Osteoblast (primary cell): ENCODE measurements at regions not wholly inside any gene's neighbourhood (a gene's known extent, or its start where the extent isn't known, plus 50 kb on each side); places are given as distances from the start of the nearest gene placed in this dataset.

Experiments
- DNase-seq: peaks from one replicate; pipeline ENCODE4 v3.0.0; 2011; ENCODE audit warnings: low spot score, mixed read lengths; ENCODE audit not compliant: insufficient read length; ENCODE audit errors: missing footprints
- H2AFZ ChIP-seq: 2 replicates; pipeline ENCODE4 v1.6.0; 2011; ENCODE audit warnings: mild to moderate bottlenecking, low read length
- H3K27ac ChIP-seq: 2 replicates; pipeline ENCODE4 v1.5.1; 2011; ENCODE audit warnings: mild to moderate bottlenecking, low read depth, low read length, moderate library complexity
- H3K27me3 ChIP-seq: 2 replicates; pipeline ENCODE4 v1.6.0; 2012; ENCODE audit warnings: mild to moderate bottlenecking, control low read depth, inconsistent platforms, low read length, moderate library complexity; ENCODE audit not compliant: insufficient read depth
- H3K36me3 ChIP-seq: 2 replicates; pipeline ENCODE4 v1.5.1; 2011; ENCODE audit warnings: mild to moderate bottlenecking, low read length, control low read depth, moderate library complexity; ENCODE audit not compliant: insufficient read depth
- H3K4me1 ChIP-seq: 2 replicates; pipeline ENCODE4 v1.5.1; 2011; ENCODE audit warnings: mild to moderate bottlenecking, low read length, control low read depth, moderate library complexity; ENCODE audit not compliant: insufficient read depth
- H3K4me2 ChIP-seq: 2 replicates; pipeline ENCODE4 v1.6.0; 2011; ENCODE audit warnings: mild to moderate bottlenecking, low read length; ENCODE audit not compliant: insufficient read depth
- H3K4me3 ChIP-seq: fragments of 200-600 bp; sonication (generic); 3 replicates; pipeline ENCODE4 v1.5.1; 2012; ENCODE audit warnings: mild to moderate bottlenecking, low read length, inconsistent platforms; ENCODE audit not compliant: insufficient read depth
- H3K79me2 ChIP-seq: 2 replicates; pipeline ENCODE4 v1.6.0; 2012; ENCODE audit warnings: mild to moderate bottlenecking, low read length, control low read depth, inconsistent platforms; ENCODE audit not compliant: insufficient read depth
- H3K9me3 ChIP-seq: 2 replicates; pipeline ENCODE4 v1.5.1; 2011; ENCODE audit warnings: low read depth, low read length, control low read depth
- H4K20me1 ChIP-seq: 2 replicates; pipeline ENCODE4 v1.6.0; 2012; ENCODE audit warnings: mild to moderate bottlenecking, low read length, control low read depth; ENCODE audit not compliant: insufficient read depth
- TF ChIP-seq, protein P1 (sequence below): IDR thresholded peaks from 2 replicates; pipeline ENCODE4 v1.5.1; 2011; ENCODE audit warnings: mild to moderate bottlenecking, low read depth, low read length, moderate library complexity; ENCODE audit errors: extremely low read depth

DNA sequence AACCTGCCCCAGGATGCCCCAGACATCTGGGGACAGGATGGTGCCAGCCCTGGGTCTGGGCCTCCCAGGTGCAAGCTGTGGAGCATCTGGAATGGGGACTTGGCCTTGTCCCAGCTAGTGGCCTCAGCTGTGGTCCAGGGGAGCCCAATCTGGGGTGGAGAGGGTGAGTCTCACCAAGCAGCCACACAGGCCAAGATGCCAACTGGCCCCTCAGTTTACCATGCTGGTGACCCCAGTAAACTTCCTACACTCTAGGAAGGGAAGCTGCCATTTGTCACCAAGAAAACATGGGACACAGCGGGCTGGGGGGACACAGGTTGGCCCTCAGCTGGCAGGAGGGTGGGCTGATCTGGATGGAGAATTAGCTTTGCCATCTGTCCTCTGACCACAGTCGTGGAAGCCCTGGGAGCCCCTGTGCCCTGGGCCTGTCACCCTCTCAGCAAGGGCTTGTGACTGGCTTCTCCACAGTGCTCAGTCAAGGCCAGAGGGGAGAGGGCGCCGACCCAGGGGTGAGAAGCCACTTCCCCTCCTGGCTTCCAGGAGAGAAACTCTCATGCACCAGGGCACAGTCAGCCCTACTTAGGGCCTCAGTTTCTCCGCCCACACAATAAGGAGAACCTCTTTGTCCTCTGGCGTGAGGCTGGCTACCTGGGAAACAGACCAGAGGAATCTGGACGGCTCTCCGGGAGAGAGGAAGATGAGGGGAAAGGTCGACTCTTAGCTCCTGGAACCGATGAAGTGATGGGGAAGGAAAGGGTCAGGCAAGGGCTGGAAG, 126.4 kb upstream of the SMURF2 start:
- peaks cover 2% of the 10 kb centered on the region for H4K20me1 ChIP-seq
- H3K27me3 ChIP-seq, result no peaks in the 10 kb centered on the region
- H2AFZ ChIP-seq, result no peak overlapping the region
- no peaks in the 10 kb centered on the region for H3K9me3 ChIP-seq
- H3K4me3 ChIP-seq, result no peak overlapping the region
- H3K4me1 ChIP-seq, result peaks cover 5% of the 10 kb centered on the region
- H3K36me3 ChIP-seq, result peaks cover 12% of the 10 kb centered on the region
- H3K27ac ChIP-seq, result no peak overlapping the region
- no peak overlapping the region for H3K4me2 ChIP-seq
- no peak for DNase-seq
- no peaks in the 10 kb centered on the region for H3K79me2 ChIP-seq
- TF ChIP-seq, protein P1, sequence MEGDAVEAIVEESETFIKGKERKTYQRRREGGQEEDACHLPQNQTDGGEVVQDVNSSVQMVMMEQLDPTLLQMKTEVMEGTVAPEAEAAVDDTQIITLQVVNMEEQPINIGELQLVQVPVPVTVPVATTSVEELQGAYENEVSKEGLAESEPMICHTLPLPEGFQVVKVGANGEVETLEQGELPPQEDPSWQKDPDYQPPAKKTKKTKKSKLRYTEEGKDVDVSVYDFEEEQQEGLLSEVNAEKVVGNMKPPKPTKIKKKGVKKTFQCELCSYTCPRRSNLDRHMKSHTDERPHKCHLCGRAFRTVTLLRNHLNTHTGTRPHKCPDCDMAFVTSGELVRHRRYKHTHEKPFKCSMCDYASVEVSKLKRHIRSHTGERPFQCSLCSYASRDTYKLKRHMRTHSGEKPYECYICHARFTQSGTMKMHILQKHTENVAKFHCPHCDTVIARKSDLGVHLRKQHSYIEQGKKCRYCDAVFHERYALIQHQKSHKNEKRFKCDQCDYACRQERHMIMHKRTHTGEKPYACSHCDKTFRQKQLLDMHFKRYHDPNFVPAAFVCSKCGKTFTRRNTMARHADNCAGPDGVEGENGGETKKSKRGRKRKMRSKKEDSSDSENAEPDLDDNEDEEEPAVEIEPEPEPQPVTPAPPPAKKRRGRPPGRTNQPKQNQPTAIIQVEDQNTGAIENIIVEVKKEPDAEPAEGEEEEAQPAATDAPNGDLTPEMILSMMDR, result no peak

DNA sequence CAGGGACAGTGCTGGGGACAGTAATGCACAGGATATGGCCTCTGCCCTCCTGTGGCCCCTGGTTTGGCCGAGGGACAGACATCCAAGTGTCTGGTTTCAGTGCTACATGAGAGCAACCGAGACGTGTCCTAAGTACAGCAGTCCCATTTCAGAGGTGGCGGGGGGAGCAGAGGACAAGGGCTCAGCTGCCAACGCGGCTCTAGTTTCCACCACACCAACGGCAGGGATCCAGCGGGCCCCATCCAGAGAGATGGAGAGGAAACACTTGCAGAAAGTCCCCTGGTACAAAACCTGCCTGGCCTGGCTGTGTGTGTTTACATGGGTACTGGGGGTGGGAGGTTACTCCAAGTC, 125.8 kb upstream of the SMURF2 start:
- Histone ChIP-seq H3K36me3 (peaks cover 12% of the 10 kb centered on the region), H3K27ac (no peak overlapping the region), H3K79me2 (no peaks in the 10 kb centered on the region), H3K4me1 (peaks cover 3% of the 10 kb centered on the region), H3K4me2 (no peak overlapping the region), H3K4me3 (no peak overlapping the region), H4K20me1 (peaks cover 5% of the 10 kb centered on the region), H3K9me3 (no peaks in the 10 kb centered on the region), H2AFZ (no peak overlapping the region), H3K27me3 (no peaks in the 10 kb centered on the region)
- TF ChIP-seq, protein P1, result no peak
- DNase-seq, result no peak

DNA sequence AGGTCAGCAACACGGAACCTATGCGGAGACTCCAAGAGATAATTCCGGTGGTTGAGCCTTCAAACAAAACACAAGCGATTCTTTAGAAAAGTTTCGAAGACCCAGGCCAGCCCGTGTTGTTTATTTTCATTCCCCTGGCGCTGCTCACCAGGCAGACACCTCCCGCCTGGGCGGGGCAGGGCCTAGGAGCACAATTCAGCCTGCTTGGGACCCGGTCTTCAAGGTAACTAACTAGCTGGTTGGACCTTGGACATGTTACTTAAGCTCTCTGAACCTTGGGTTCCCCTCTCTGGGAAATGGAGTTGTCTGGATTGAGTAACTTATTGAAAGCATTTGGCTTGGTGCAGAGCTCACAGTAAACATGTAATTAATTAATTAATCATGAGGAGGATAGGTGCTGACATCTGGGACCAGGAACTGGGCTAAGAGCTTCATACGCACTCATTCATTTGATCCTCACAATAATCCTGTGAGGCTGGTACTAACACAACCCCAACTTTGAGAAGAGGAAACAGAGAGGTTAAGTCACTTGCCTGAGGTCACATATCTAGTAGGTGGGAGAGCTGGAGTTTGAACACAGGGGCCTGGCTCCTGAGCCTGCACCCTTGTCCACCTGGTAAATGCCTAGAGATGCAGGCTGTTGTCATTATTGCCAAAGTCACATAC, 125.3 kb upstream of the SMURF2 start:
- Histone ChIP-seq H3K4me1 (no peaks in the 10 kb centered on the region), H3K79me2 (no peaks in the 10 kb centered on the region), H3K9me3 (no peaks in the 10 kb centered on the region), H3K36me3 (peaks cover 12% of the 10 kb centered on the region), H2AFZ (no peak overlapping the region), H3K27ac (no peak overlapping the region), H3K4me3 (no peak overlapping the region), H3K27me3 (no peaks in the 10 kb centered on the region), H4K20me1 (peaks cover 5% of the 10 kb centered on the region), H3K4me2 (no peak overlapping the region)
- DNase-seq, result no peak
- TF ChIP-seq, protein P1, result no peak

DNA sequence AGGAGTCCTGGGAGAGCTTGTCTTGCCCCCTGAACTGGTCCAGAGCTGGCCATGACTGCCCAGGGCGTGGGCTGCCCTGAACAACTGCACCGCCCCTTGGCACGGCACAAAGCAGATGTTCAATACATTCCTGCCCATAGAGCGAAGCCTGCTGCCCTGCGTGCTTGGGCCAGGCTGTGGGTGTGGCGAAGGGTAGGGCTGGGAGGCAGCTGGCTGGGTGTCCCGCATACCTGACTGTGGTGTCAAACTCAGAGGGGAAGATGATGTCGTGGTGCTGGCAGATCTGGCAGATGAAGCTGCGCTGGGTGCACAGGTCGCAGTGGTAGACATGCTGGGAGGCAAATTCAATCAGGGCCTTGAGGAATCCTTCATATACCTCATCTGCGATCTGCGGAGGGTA, 124.2 kb upstream of the SMURF2 start:
- TF ChIP-seq, protein P1, result no peak
- peak; percentile 69 for DNase-seq

More for the DNA sequence above, 124.2 kb upstream of the SMURF2 start:
- no peak overlapping the region for H3K27ac ChIP-seq
- H3K4me3 ChIP-seq, result no peak overlapping the region
- no peak overlapping the region for H3K4me2 ChIP-seq
- peaks cover 7% of the 10 kb centered on the region for H3K36me3 ChIP-seq
- H2AFZ ChIP-seq, result no peak overlapping the region
- H3K79me2 ChIP-seq, result no peaks in the 10 kb centered on the region
- no peaks in the 10 kb centered on the region for H3K4me1 ChIP-seq
- H3K27me3 ChIP-seq, result no peaks in the 10 kb centered on the region
- peaks cover 9% of the 10 kb centered on the region for H4K20me1 ChIP-seq
- no peaks in the 10 kb centered on the region for H3K9me3 ChIP-seq
